H9 (cell line): ENCODE measurements at regions not wholly inside any gene's neighbourhood (a gene's known extent, or its start where the extent isn't known, plus 50 kb on each side); places are given as distances from the start of the nearest gene placed in this dataset.

Source experiments
- DNase-seq: peaks from one replicate; pipeline ENCODE4 v3.0.0-alpha.2; 2017
- H2AFZ ChIP-seq: one replicate; pipeline ENCODE4 v1.6.1; 2013; ENCODE audit warnings: mild to moderate bottlenecking, low read length, control low read depth, moderate library complexity
- H2AK5ac ChIP-seq: 2 replicates; pipeline ENCODE4 v1.6.1; 2013; ENCODE audit warnings: low read length, control low read depth, mixed read lengths; ENCODE audit not compliant: insufficient read length
- H2BK120ac ChIP-seq: one replicate; pipeline ENCODE4 v1.6.1; 2013; ENCODE audit warnings: low read depth, mild to moderate bottlenecking, low read length, control low read depth, inconsistent platforms; ENCODE audit not compliant: poor library complexity, severe bottlenecking
- H2BK12ac ChIP-seq: 2 replicates; pipeline ENCODE4 v1.6.1; 2013; ENCODE audit warnings: low read length, control low read depth, mixed read lengths, low read depth; ENCODE audit not compliant: insufficient read length
- H2BK15ac ChIP-seq: 2 replicates; pipeline ENCODE4 v1.6.1; 2013; ENCODE audit warnings: low read depth, low read length, control low read depth
- H2BK20ac ChIP-seq: one replicate; pipeline ENCODE4 v1.6.1; 2013; ENCODE audit warnings: low read depth, mild to moderate bottlenecking, low read length, control low read depth, inconsistent platforms; ENCODE audit not compliant: poor library complexity, severe bottlenecking
- H2BK5ac ChIP-seq: 2 replicates; pipeline ENCODE4 v1.6.1; 2013; ENCODE audit warnings: low read length, control low read depth, mixed read lengths; ENCODE audit not compliant: insufficient read length
- H3K14ac ChIP-seq: 2 replicates; pipeline ENCODE4 v1.6.1; 2013; ENCODE audit warnings: low read length, control low read depth; ENCODE audit not compliant: insufficient read depth
- H3K18ac ChIP-seq: 2 replicates; pipeline ENCODE4 v1.6.1; 2013; ENCODE audit warnings: low read depth, mild to moderate bottlenecking, mixed read lengths, low read length, control low read depth; ENCODE audit not compliant: insufficient read length
- H3K23ac ChIP-seq: 2 replicates; pipeline ENCODE4 v1.6.1; 2013; ENCODE audit warnings: low read length, control low read depth, mixed read lengths, low read depth; ENCODE audit not compliant: insufficient read length
- H3K23me2 ChIP-seq: 2 replicates; pipeline ENCODE4 v1.6.1; 2013; ENCODE audit warnings: low read depth, mild to moderate bottlenecking, mixed read lengths, low read length, control low read depth; ENCODE audit not compliant: insufficient read length, poor library complexity, severe bottlenecking
- H3K27ac ChIP-seq: 2 replicates; pipeline ENCODE4 v1.5.1; 2013; ENCODE audit warnings: low read length, control low read depth, mixed read lengths, low read depth; ENCODE audit not compliant: insufficient read length
- H3K27me3 ChIP-seq: 2 replicates; pipeline ENCODE4 v1.6.1; 2013; ENCODE audit warnings: low read length, control low read depth, inconsistent platforms; ENCODE audit not compliant: insufficient read depth
- H3K4ac ChIP-seq: 2 replicates; pipeline ENCODE4 v1.6.1; 2013; ENCODE audit warnings: low read depth, mild to moderate bottlenecking, control low read depth, inconsistent platforms, low read length, moderate library complexity
- H3K4me1 ChIP-seq: 2 replicates; pipeline ENCODE4 v1.6.1; 2013; ENCODE audit warnings: low read length, control low read depth, inconsistent platforms; ENCODE audit not compliant: insufficient read depth
- H3K4me2 ChIP-seq: 2 replicates; pipeline ENCODE4 v1.6.1; 2013; ENCODE audit warnings: low read length, control low read depth, mixed read lengths; ENCODE audit not compliant: insufficient read length, insufficient read depth
- H3K56ac ChIP-seq: 2 replicates; pipeline ENCODE4 v1.6.1; 2013; ENCODE audit warnings: low read depth, mild to moderate bottlenecking, mixed read lengths, low read length, control low read depth; ENCODE audit not compliant: insufficient read length
- H3K79me1 ChIP-seq: 2 replicates; pipeline ENCODE4 v1.6.1; 2013; ENCODE audit warnings: low read depth, mild to moderate bottlenecking, moderate library complexity, low read length, control low read depth, inconsistent platforms; ENCODE audit not compliant: insufficient read depth, poor library complexity, severe bottlenecking
- H3K79me2 ChIP-seq: 2 replicates; pipeline ENCODE4 v1.6.1; 2013; ENCODE audit warnings: low read length, control low read depth, inconsistent platforms; ENCODE audit not compliant: insufficient read depth
- H3K9ac ChIP-seq: 2 replicates; pipeline ENCODE4 v1.6.1; 2013; ENCODE audit warnings: low read length, control low read depth, mixed read lengths; ENCODE audit not compliant: insufficient read length; ENCODE audit errors: extremely low read depth
- H3K9me3 ChIP-seq: one replicate; pipeline ENCODE4 v1.6.1; 2013; ENCODE audit warnings: low read depth, low read length, inconsistent platforms; ENCODE audit not compliant: control insufficient read depth
- H3T11ph ChIP-seq: one replicate; pipeline ENCODE4 v1.6.1; 2013; ENCODE audit warnings: mild to moderate bottlenecking, low read length, control low read depth, inconsistent platforms
- H4K20me1 ChIP-seq: one replicate; pipeline ENCODE4 v1.6.1; 2013; ENCODE audit not compliant: control insufficient read depth, insufficient read length, insufficient read depth
- H4K5ac ChIP-seq: 2 replicates; pipeline ENCODE4 v1.6.1; 2013; ENCODE audit warnings: low read depth, mild to moderate bottlenecking, mixed read lengths, low read length, control low read depth; ENCODE audit not compliant: insufficient read length
- H4K8ac ChIP-seq: replicated peaks from 2 replicates; pipeline ENCODE4 v1.6.1; 2013; ENCODE audit warnings: low read length, control low read depth, mixed read lengths, low read depth; ENCODE audit not compliant: insufficient read length
- H4K91ac ChIP-seq: 2 replicates; pipeline ENCODE4 v1.6.1; 2013; ENCODE audit warnings: low read depth, mild to moderate bottlenecking, moderate library complexity, mixed read lengths, low read length, control low read depth; ENCODE audit not compliant: insufficient read length
- H3K27ac Mint-ChIP-seq, 3 experiments: 2 replicates in 2 of 3; 3 replicates in 1 of 3; pipeline ENCODE4 v1.8.0; 2020 to 2021; ENCODE audit warnings: mixed read lengths in 3 of 3, mild to moderate bottlenecking in 1 of 3, moderate library complexity in 1 of 3
- H3K27me3 Mint-ChIP-seq: 2 replicates; pipeline ENCODE4 v1.8.0; 2021; ENCODE audit warnings: low read depth, mild to moderate bottlenecking, moderate library complexity, mixed read lengths
- H3K36me3 Mint-ChIP-seq, 3 experiments: 2 replicates in 2 of 3; 3 replicates in 1 of 3; pipeline ENCODE4 v1.8.0; 2020 to 2021; ENCODE audit warnings: low read depth in 3 of 3, mixed read lengths in 3 of 3; ENCODE audit not compliant: insufficient read depth in 1 of 3
- H3K4me1 Mint-ChIP-seq, 2 experiments: 2 replicates each; pipeline ENCODE4 v1.8.0; 2020; ENCODE audit warnings: mixed read lengths in 2 of 2
- H3K4me3 Mint-ChIP-seq, 2 experiments: 2 replicates in 1 of 2; 3 replicates in 1 of 2; pipeline ENCODE4 v1.8.0; 2020 to 2021; ENCODE audit warnings: mild to moderate bottlenecking in 2 of 2, mixed read lengths in 2 of 2, moderate library complexity in 1 of 2
- H3K9me3 Mint-ChIP-seq, 2 experiments: 2 replicates in 1 of 2; 3 replicates in 1 of 2; pipeline ENCODE4 v1.8.0; 2020; ENCODE audit warnings: mild to moderate bottlenecking in 2 of 2, mixed read lengths in 2 of 2, moderate library complexity in 1 of 2
- CTCF ChIP-seq: fragments of 200-600 bp; sonication (generic); conservative IDR thresholded peaks from 3 replicates; pipeline ENCODE4 v1.8.0; 2021; ENCODE audit warnings: antibody characterized with exemption, mild to moderate bottlenecking
- WGBS: extraction: QIAGEN DNeasy Blood & Tissue Kit; methylation state at CpG from one replicate; pipeline ENCODE4 v1.1.7; 2013; ENCODE audit warnings: missing lambda C conversion rate, low lambda C conversion rate, mixed read lengths; ENCODE audit not compliant: insufficient read length; ENCODE audit errors: extremely low coverage; 5-methylcytosine and 5-hydroxymethylcytosine counted together

- Mint-ChIP-seq H3K4me1 (peaks cover 8 to 14% of the 10 kb centered on the region in 2 experiments), H3K9me3 (no peaks in the 10 kb centered on the region), H3K4me3 (no peak overlapping the region), H3K36me3 (no peaks in the 10 kb centered on the region; a peak in 2 of 7 replicates), H3K27me3 (no peaks in the 10 kb centered on the region), H3K27ac (no peak overlapping the region)
- Histone ChIP-seq H2BK15ac (no peak overlapping the region), H2BK5ac (no peak overlapping the region), H3K4me2 (no peak overlapping the region), H3K79me2 (no peaks in the 10 kb centered on the region), H2BK12ac (no peak overlapping the region), H2BK120ac (no peak overlapping the region), H3K18ac (no peak overlapping the region), H4K20me1 (no peaks in the 10 kb centered on the region), H3K9me3 (no peaks in the 10 kb centered on the region), H3K9ac (no peak overlapping the region), H3K79me1 (no peaks in the 10 kb centered on the region), H3K23ac (no peak overlapping the region), H4K5ac (no peak overlapping the region), H3K56ac (no peak overlapping the region), H3K4me1 (no peaks in the 10 kb centered on the region), H2BK20ac (no peak overlapping the region), H3K27ac (no peak overlapping the region), H3T11ph (no peak overlapping the region), H2AFZ (no peak overlapping the region), H4K8ac (no peak overlapping the region), H3K4ac (no peak overlapping the region), H3K14ac (no peak overlapping the region), H3K23me2 (no peaks in the 10 kb centered on the region), H4K91ac (no peak overlapping the region), H2AK5ac (no peak overlapping the region), H3K27me3 (no peaks in the 10 kb centered on the region)
- no peak for TF ChIP-seq CTCF
- DNase-seq: no peak
- no CpG with 5 or more reads among the region's 8 CpGs for WGBS
Measured at GRCh38 chr11:116310226-116310625, 462.6 kb downstream of the BUD13 start.
